HG03521 (cell line): ENCODE measurements at regions not wholly inside any gene's neighbourhood (a gene's known extent, or its start where the extent isn't known, plus 50 kb on each side); places are given as distances from the start of the nearest gene placed in this dataset.

Experiments
- ATAC-seq: cut with Tn5 transposase; IDR thresholded peaks from one replicate; pipeline ENCODE4 v1.9.1; 2021; ENCODE audit warnings: mild to moderate bottlenecking, moderate library complexity; ENCODE audit not compliant: unreplicated experiment

GRCh38 chr5:168209997-168210396, 81.4 kb upstream of the WWC1 start:
- ATAC-seq, result no peak

- no peak for ATAC-seq
These were observed 80.2 kb upstream of the WWC1 start for GRCh38 chr5:168211245-168211644.

- ATAC-seq, result no peak
These were observed 79.5 kb upstream of the WWC1 start for GRCh38 chr5:168211936-168212335.

- ATAC-seq, result no peak
These were observed 77.4 kb upstream of the WWC1 start for GRCh38 chr5:168214071-168214470.

GRCh38 chr5:168214886-168215285, 76.6 kb upstream of the WWC1 start:
- ATAC-seq, result no peak

- no peak for ATAC-seq
These were observed 75.8 kb upstream of the WWC1 start for GRCh38 chr5:168215646-168216045.

GRCh38 chr5:168216989-168217388, 74.5 kb upstream of the WWC1 start:
- ATAC-seq, result no peak

- ATAC-seq, result no peak
These were observed 73.9 kb upstream of the WWC1 start for GRCh38 chr5:168217497-168217896.

GRCh38 chr5:168218746-168219145, 72.7 kb upstream of the WWC1 start:
- no peak for ATAC-seq

GRCh38 chr5:168219515-168220410, 71.7 kb upstream of the WWC1 start:
- ATAC-seq, result peak; percentile 74

GRCh38 chr5:168224085-168224484, 67.4 kb upstream of the WWC1 start:
- ATAC-seq, result no peak

GRCh38 chr5:168226012-168226411, 65.4 kb upstream of the WWC1 start:
- no peak for ATAC-seq

- no peak for ATAC-seq
These were observed 64.4 kb upstream of the WWC1 start for GRCh38 chr5:168227001-168227400.

- peak; percentile 100 for ATAC-seq
These were observed 63.4 kb upstream of the WWC1 start for GRCh38 chr5:168227973-168228615.

- no peak for ATAC-seq
These were observed 62.8 kb upstream of the WWC1 start for GRCh38 chr5:168228668-168229067.

GRCh38 chr5:168234133-168234532, 57.3 kb upstream of the WWC1 start:
- no peak for ATAC-seq

- no peak for ATAC-seq
These were observed 53.0 kb upstream of the WWC1 start for GRCh38 chr5:168238463-168238862.

- ATAC-seq, result no peak
These were observed 52.1 kb upstream of the WWC1 start for GRCh38 chr5:168239325-168239724.
